Fibroblast of lung (primary cell): ENCODE measurements at regions not wholly inside any gene's neighbourhood (a gene's known extent, or its start where the extent isn't known, plus 50 kb on each side); places are given as distances from the start of the nearest gene placed in this dataset.

Experiments used
- DNase-seq, 2 donors: peaks; one replicate each; pipeline versions ENCODE4 v3.0.0 to v3.0.0-alpha.2; 2010; ENCODE audit warnings: low read depth in 2 of 2
- H2AFZ ChIP-seq: 2 replicates; pipeline ENCODE4 v1.5.1; 2012; ENCODE audit warnings: low read length, control low read depth, inconsistent platforms
- H3K27ac ChIP-seq: 2 replicates; pipeline ENCODE4 v1.5.1; 2011; ENCODE audit warnings: low read length, control low read depth; ENCODE audit not compliant: insufficient read depth
- H3K27me3 ChIP-seq: 2 replicates; pipeline ENCODE4 v1.5.1; 2011; ENCODE audit warnings: mild to moderate bottlenecking, low read length; ENCODE audit not compliant: control insufficient read depth, insufficient read depth
- H3K36me3 ChIP-seq: 2 replicates; pipeline ENCODE4 v1.5.1; 2011; ENCODE audit warnings: low read length; ENCODE audit not compliant: control insufficient read depth, insufficient read depth
- H3K4me1 ChIP-seq: 2 replicates; pipeline ENCODE4 v1.5.1; 2011; ENCODE audit warnings: low read length; ENCODE audit not compliant: control insufficient read depth, insufficient read depth; ENCODE audit errors: extremely low read depth
- H3K4me2 ChIP-seq: 2 replicates; pipeline ENCODE4 v1.5.1; 2011; ENCODE audit warnings: low read length, control low read depth; ENCODE audit not compliant: insufficient read depth; ENCODE audit errors: extremely low read depth
- H3K4me3 ChIP-seq, 4 experiments: fragments of 200-600 bp in 1 of 4; sonication (generic) in 1 of 4; replicated peaks in 1 of 4; 2 replicates each; pipeline ENCODE4 v1.5.1; 2011 to 2016; ENCODE audit warnings: low read length in 4 of 4, low read depth in 3 of 4, mild to moderate bottlenecking in 3 of 4, control low read depth in 2 of 4, inconsistent platforms in 1 of 4, mixed read lengths in 1 of 4; ENCODE audit not compliant: insufficient read depth in 1 of 4; ENCODE audit errors: control extremely low read depth in 1 of 4
- H3K79me2 ChIP-seq: 2 replicates; pipeline ENCODE4 v1.5.1; 2012; ENCODE audit warnings: mild to moderate bottlenecking, low read length, inconsistent platforms; ENCODE audit not compliant: control insufficient read depth, insufficient read depth
- H3K9ac ChIP-seq: 2 replicates; pipeline ENCODE4 v1.5.1; 2011; ENCODE audit warnings: mild to moderate bottlenecking, low read length, control low read depth; ENCODE audit not compliant: insufficient read depth
- H3K9me3 ChIP-seq: 2 replicates; pipeline ENCODE4 v1.5.1; 2012; ENCODE audit warnings: low read depth, low read length; ENCODE audit not compliant: control insufficient read depth, insufficient read depth
- H4K20me1 ChIP-seq: 2 replicates; pipeline ENCODE4 v1.5.1; 2011; ENCODE audit warnings: low read length; ENCODE audit not compliant: control insufficient read depth, insufficient read depth; ENCODE audit errors: extremely low read depth
- CTCF ChIP-seq, 2 donors: IDR thresholded peaks in 1 of 2; conservative IDR thresholded peaks in 1 of 2; 1 replicate in 1 of 2; 2 replicates in 1 of 2; pipeline ENCODE4 v1.5.1; 2011 to 2012; ENCODE audit warnings: low read length in 2 of 2, control low read depth in 1 of 2, inconsistent platforms in 1 of 2, low read depth in 1 of 2, mild to moderate bottlenecking in 1 of 2
- EZH2 ChIP-seq: IDR thresholded peaks from 2 replicates; pipeline ENCODE4 v1.5.1; 2012; ENCODE audit warnings: low read length, control low read depth, mild to moderate bottlenecking; ENCODE audit errors: missing control alignments

- H2AFZ ChIP-seq: no peak overlapping the region
- H4K20me1 ChIP-seq: no peaks in the 10 kb centered on the region
- no peak overlapping the region for H3K4me3 ChIP-seq
- H3K36me3 ChIP-seq: no peaks in the 10 kb centered on the region
- no peak for DNase-seq
- no peak overlapping the region for H3K9ac ChIP-seq
- no peak overlapping the region for H3K4me2 ChIP-seq
- TF ChIP-seq EZH2 (no peak), CTCF (conservative IDR thresholded peaks at IDR 0.05 in 1 of 2, IDR thresholded peaks at IDR 0.05 in 1 of 2; ENCODE audit: low read depth in 1 of 2, low read length in 2 of 2) (no peak)
- no peaks in the 10 kb centered on the region for H3K79me2 ChIP-seq
- no peaks in the 10 kb centered on the region for H3K4me1 ChIP-seq
- H3K27ac ChIP-seq: no peak overlapping the region
- H3K9me3 ChIP-seq: no peaks in the 10 kb centered on the region
- H3K27me3 ChIP-seq: no peaks in the 10 kb centered on the region
Observed at GRCh38 chr3:31468433-31468832, 64.3 kb upstream of the STT3B start.

GRCh38 chr3:31469385-31469784 is 63.3 kb upstream of the STT3B start:
- H3K27me3 ChIP-seq: no peaks in the 10 kb centered on the region
- H3K4me2 ChIP-seq: no peak overlapping the region
- no peaks in the 10 kb centered on the region for H3K9me3 ChIP-seq
- no peaks in the 10 kb centered on the region for H3K36me3 ChIP-seq
- H2AFZ ChIP-seq: no peak overlapping the region
- H3K27ac ChIP-seq: no peak overlapping the region
- TF ChIP-seq CTCF (conservative IDR thresholded peaks at IDR 0.05 in 1 of 2, IDR thresholded peaks at IDR 0.05 in 1 of 2; ENCODE audit: low read depth in 1 of 2, low read length in 2 of 2): no peak
- TF ChIP-seq EZH2: no peak
- no peaks in the 10 kb centered on the region for H4K20me1 ChIP-seq
- no peak overlapping the region for H3K9ac ChIP-seq
- H3K4me3 ChIP-seq: no peak overlapping the region
- no peaks in the 10 kb centered on the region for H3K4me1 ChIP-seq
- DNase-seq: no peak
- no peaks in the 10 kb centered on the region for H3K79me2 ChIP-seq

- H3K36me3 ChIP-seq: no peaks in the 10 kb centered on the region
- H3K4me1 ChIP-seq: no peaks in the 10 kb centered on the region
- TF ChIP-seq EZH2 (no peak), CTCF (conservative IDR thresholded peaks at IDR 0.05 in 1 of 2, IDR thresholded peaks at IDR 0.05 in 1 of 2; ENCODE audit: low read depth in 1 of 2, low read length in 2 of 2) (no peak)
- no peaks in the 10 kb centered on the region for H3K9me3 ChIP-seq
- peak; percentile 18 to 88 for DNase-seq
- H3K27ac ChIP-seq: no peak overlapping the region
- H3K79me2 ChIP-seq: no peaks in the 10 kb centered on the region
- H3K27me3 ChIP-seq: peaks cover 3% of the 10 kb centered on the region
- H3K9ac ChIP-seq: no peak overlapping the region
- H4K20me1 ChIP-seq: no peaks in the 10 kb centered on the region
- H3K4me2 ChIP-seq: no peak overlapping the region
- no peak overlapping the region for H2AFZ ChIP-seq
- H3K4me3 ChIP-seq: no peak overlapping the region
Observed at GRCh38 chr3:31472479-31473390, 60.0 kb upstream of the STT3B start.
